H54 (cell line): ENCODE measurements at regions not wholly inside any gene's neighbourhood (a gene's known extent, or its start where the extent isn't known, plus 50 kb on each side); places are given as distances from the start of the nearest gene placed in this dataset.

Experiments used
- DNase-seq: peaks from one replicate; pipeline ENCODE4 v3.0.0; 2011; ENCODE audit warnings: low spot score, mixed read lengths; ENCODE audit not compliant: insufficient read length
- FAIRE-seq: peaks from 3 replicates; lab custom pipeline; 2011; peaks lifted over from hg19 to GRCh38; lab: Jason Lieb, UNC
- POLR2A ChIP-seq: IDR thresholded peaks from 2 replicates; pipeline ENCODE4 v1.6.1; 2011; ENCODE audit warnings: low read depth, mild to moderate bottlenecking, low read length

- DNase-seq (peak; percentile 4), FAIRE-seq (no peak)
- no peak for TF ChIP-seq POLR2A
These were observed 54.6 kb upstream of the NRG3 start for GRCh38 chr10:81820418-81820817.
